Coronary artery (tissue), 2 donors: ENCODE measurements at regions not wholly inside any gene's neighbourhood (a gene's known extent, or its start where the extent isn't known, plus 50 kb on each side); places are given as distances from the start of the nearest gene placed in this dataset.

Experiments used
- DNase-seq: peaks from one replicate; pipeline ENCODE4 v3.0.0-alpha.2; 2017; ENCODE audit warnings: low spot score
- H3K27ac ChIP-seq, 2 donors: fragments of 200-600 bp; sonication (generic); one replicate each; pipeline ENCODE4 v1.5.1; 2016 to 2019
- H3K4me3 ChIP-seq: fragments of 200-600 bp; sonication (generic); 2 replicates; pipeline ENCODE4 v1.5.1; 2016; ENCODE audit warnings: mild to moderate bottlenecking, moderate library complexity
- TF ChIP-seq, protein P1 (sequence below): fragments of 200-600 bp; sonication (generic); IDR thresholded peaks from one replicate; pipeline ENCODE4 v1.5.1; 2019; ENCODE audit warnings: antibody characterized with exemption

DNA sequence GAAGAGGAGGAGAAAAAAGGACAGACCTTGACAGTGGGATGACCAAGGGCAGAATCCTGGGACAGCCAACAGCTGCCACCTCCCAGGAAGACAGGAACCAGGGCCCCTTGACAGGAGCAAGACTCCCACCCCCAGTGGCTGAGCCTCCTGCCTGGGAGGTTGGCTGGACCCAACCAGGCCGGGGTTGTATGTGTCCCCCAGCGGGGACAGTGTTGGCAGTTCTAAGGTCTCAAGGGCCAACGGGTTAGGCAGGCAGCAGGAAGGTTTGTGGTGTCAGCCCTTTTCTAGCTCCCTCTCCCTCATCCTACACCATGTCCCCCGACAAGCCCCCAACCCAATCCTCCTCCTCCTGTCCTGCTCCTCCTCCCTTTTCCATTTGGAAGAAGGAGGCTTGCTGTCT is 126.2 kb downstream of the MRM1 start:
- no peak for DNase-seq
- no peak overlapping the region for H3K27ac ChIP-seq
- H3K4me3 ChIP-seq = no peak overlapping the region
- TF ChIP-seq, protein P1, sequence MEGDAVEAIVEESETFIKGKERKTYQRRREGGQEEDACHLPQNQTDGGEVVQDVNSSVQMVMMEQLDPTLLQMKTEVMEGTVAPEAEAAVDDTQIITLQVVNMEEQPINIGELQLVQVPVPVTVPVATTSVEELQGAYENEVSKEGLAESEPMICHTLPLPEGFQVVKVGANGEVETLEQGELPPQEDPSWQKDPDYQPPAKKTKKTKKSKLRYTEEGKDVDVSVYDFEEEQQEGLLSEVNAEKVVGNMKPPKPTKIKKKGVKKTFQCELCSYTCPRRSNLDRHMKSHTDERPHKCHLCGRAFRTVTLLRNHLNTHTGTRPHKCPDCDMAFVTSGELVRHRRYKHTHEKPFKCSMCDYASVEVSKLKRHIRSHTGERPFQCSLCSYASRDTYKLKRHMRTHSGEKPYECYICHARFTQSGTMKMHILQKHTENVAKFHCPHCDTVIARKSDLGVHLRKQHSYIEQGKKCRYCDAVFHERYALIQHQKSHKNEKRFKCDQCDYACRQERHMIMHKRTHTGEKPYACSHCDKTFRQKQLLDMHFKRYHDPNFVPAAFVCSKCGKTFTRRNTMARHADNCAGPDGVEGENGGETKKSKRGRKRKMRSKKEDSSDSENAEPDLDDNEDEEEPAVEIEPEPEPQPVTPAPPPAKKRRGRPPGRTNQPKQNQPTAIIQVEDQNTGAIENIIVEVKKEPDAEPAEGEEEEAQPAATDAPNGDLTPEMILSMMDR = no peak

DNA sequence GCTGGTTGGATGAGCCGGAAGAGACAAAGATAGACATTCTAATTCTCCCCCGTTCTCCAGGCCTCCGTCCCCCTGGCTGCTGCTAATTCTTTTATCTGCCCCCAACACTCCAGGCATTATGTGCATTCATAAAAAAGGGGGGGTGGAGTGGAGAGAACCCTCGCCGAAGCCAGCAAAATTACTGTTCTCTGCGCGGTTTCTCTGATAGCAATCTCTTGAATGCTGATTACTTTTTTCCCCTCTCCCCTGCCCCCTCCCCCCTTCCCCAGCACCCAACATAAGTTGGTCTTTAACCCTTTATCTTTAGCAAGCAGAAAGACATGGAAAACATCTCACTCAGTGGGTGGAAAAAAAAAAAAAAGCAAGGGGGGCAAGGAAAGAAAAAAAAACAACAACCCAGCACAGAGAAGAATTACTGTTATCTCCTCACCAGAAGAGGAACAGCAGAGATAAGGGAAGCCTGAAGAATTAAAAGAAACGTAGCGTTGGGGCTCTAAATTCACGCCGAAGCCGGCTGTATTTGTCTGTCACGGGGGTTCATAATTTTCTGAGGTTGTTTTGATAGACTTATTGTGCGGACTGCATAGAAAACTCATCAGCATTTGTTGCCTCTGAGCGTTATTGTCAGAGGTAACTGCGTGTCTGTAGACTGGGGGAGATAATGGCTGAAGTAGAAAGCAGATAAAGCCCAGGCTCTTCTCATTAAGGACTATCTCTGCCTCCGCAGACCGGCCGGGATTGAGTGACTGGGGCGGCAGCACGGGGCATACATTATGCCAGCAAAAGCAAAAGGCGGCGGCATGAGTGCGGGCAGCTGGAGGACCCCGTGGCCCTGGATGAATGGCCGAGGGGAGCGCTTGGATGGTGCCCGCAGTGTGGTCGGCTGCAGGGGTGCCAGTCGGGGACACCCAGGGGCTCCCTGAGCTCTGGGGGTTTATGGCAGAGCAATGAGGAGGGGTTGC is 126.9 kb downstream of the MRM1 start:
- Histone ChIP-seq H3K4me3 (no peak overlapping the region), H3K27ac (no peak overlapping the region)
- TF ChIP-seq, protein P1 = no peak
- no peak for DNase-seq

DNA sequence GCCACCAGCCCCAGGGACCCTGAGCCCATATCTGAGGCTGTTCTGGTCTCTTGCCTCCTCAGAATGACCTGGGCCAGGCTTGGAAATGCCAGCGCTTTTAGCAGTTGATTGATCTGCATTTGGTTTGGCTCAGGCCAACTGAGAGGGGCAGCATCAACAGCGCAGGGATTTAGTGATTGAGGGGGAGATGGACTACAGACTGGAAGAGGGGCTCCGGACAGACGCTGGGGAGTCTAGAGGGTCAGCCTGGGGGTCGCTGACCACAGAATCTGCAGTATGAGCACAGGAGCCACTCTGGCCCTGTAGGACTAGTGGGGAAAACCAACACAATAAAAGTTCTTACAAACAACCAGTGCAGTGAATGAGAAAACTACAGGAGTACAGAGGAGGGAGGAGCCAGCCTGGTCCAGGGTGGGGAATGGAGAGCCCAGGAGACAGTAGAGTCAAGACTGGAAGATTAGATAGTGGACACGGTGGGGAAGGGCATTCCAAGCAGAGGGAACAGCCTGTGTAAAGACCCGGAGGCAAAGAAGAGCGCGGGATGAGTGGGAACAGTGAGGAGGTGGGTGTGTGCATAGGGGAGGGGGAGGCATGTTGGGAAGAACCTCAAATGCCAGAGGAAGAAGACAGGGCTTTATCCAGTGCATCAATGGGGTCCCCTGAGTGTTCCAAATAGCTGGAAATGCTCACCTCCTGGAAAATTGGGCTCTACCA is 128.9 kb downstream of the MRM1 start:
- DNase-seq = no peak
- Histone ChIP-seq H3K4me3 (no peak overlapping the region), H3K27ac (no peak overlapping the region)
- TF ChIP-seq, protein P1 = no peak

DNA sequence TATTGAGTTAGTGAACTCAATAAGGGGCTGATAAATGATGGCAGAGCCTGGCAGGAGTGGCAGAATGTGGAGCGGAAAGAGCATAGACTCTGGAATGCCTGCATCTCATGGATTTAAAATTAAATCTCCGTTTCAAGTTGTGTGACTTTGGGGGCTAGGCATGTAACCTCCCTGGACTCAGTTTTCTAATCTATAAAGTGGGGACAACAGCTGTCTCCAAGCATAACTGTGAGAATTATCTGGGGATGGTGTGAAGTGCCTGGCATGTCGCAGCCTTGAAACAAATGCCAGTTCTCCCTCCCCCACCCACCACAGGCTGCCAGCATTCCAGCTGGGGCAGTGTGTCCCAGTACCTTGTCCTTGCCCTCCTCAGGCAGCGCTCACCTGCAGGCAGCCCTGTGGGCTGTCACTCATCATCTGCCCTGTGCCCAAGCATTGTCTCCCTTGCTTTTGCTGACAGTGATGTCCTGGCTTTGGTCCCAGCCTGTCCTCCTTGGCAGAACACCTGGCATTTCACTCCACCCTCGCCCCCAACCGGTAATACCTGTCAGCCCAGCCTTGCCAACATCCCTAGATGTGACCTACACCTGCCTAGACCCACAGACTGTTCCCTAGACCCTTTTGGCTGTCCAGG is 129.6 kb downstream of the MRM1 start:
- no peak overlapping the region for H3K4me3 ChIP-seq
- TF ChIP-seq, protein P1 = no peak
- no peak for DNase-seq
- H3K27ac ChIP-seq = no peak overlapping the region

DNA sequence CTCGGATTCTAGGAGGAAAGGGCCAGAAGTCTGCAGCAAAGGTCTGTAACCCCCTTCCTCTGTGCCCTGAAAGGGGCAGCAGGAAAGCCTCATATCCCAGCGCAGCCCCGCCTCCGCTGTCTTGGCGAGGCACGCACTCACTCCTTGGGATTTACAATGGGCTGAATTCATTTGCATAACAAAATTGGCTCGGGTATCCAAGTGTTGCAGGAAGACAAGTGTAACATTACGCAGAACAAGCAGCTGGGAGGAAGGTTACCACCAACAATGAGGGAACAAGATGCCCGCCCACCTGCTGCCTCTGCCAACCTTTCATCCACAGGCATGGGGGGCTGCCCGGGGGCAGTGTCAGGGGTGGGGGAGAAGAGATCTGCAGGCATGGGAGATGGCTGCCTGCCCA is 130.4 kb downstream of the MRM1 start:
- H3K4me3 ChIP-seq = no peak overlapping the region
- TF ChIP-seq, protein P1 = no peak
- DNase-seq = no peak
- H3K27ac ChIP-seq = no peak overlapping the region

DNA sequence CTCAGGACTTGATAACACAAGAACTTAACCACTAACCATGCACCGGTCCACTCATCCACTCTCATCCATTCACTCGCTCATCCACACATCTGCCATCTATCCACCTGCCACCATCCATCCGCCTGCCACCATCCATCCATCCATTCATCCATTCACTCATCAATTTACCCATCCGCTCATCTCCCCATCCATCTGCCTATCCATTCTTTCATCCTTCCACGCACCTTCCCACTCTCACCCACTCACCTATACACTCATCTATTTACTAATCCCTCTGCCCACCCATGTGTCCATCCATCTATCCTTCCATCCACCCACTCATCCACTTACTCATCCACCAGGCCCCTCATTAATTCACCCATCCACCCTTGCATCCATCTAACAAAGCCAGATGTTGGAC is 131.0 kb downstream of the MRM1 start:
- Histone ChIP-seq H3K27ac (no peak overlapping the region), H3K4me3 (no peak overlapping the region)
- TF ChIP-seq, protein P1 = no peak
- DNase-seq = no peak
